ENCODE measurements at regions not wholly inside any gene's neighbourhood (a gene's known extent, or its start where the extent isn't known, plus 50 kb on each side); places are given as distances from the start of the nearest gene placed in this dataset.
"Not testable (repeated sequence)": the region's sequence is repeated elsewhere in the genome, so short reads cannot be mapped to it uniquely, and the experiment has no call there.

- Histone ChIP-seq H3K27ac (ENCODE audit: low read length) (no peak overlapping the region), H3K36me3 (ENCODE audit: insufficient read depth, low read depth, low read length) (no peaks in the 10 kb centered on the region), H3K9me3 (ENCODE audit: insufficient read depth, low read depth, low read length) (peaks cover 6% of the 10 kb centered on the region)
Observed at GRCh38 chr3:20302766-20303165, 116.8 kb upstream of the SGO1 start.

DNA sequence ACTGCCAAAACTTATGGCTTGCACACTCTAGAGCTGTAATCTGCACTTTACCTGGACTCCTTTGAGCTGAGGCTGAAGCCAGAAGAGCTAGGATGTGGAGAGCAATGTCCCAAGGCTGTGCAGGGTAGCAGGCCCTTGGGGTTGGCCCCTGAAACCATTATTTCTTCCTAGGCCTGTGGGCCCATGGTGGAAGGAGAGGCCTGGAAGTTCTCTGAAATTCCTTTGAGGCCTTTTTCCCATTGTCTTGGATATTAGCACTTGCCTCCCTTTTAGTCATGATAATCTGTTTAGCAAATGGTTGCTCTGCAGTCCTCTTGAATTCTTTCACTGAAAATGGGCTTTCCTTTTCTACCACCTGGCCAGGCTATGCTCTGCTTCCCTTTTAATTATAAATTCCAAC, 102.0 kb upstream of the SGO1 start:
- Histone ChIP-seq H3K27me3 (ENCODE audit: insufficient read depth, low read length) (no peaks in the 10 kb centered on the region), H3K4me3 (ENCODE audit: low read length) (no peak overlapping the region), H3K4me1 (ENCODE audit: insufficient read depth, low read length) (no peaks in the 10 kb centered on the region), H3K9ac (ENCODE audit: low read depth, low read length) (no peak overlapping the region), H3K36me3 (ENCODE audit: insufficient read depth, low read depth, low read length) (no peaks in the 10 kb centered on the region), H3K9me3 (ENCODE audit: insufficient read depth, low read depth, low read length) (peaks cover 8% of the 10 kb centered on the region; the same call in 1 of the 2 replicates), H3K27ac (ENCODE audit: low read length) (no peak overlapping the region)

More at GRCh38 chr3:20302766-20303165, 116.8 kb upstream of the SGO1 start:
- no peak overlapping the region for H3K4me3 ChIP-seq (ENCODE audit: low read length)
- H3K27me3 ChIP-seq (ENCODE audit: insufficient read depth, low read length) = no peaks in the 10 kb centered on the region
- no peaks in the 10 kb centered on the region for H3K4me1 ChIP-seq (ENCODE audit: insufficient read depth, low read length)
- no peak overlapping the region for H3K9ac ChIP-seq (ENCODE audit: low read depth, low read length)

GRCh38 chr3:20280257-20280656, 94.3 kb upstream of the SGO1 start:
- no peak overlapping the region for H3K4me3 ChIP-seq (ENCODE audit: low read length)
- H3K4me1 ChIP-seq (ENCODE audit: insufficient read depth, low read length) = peaks cover 3% of the 10 kb centered on the region; the same call in 1 of the 2 replicates
- H3K27me3 ChIP-seq (ENCODE audit: insufficient read depth, low read length) = no peaks in the 10 kb centered on the region

DNA sequence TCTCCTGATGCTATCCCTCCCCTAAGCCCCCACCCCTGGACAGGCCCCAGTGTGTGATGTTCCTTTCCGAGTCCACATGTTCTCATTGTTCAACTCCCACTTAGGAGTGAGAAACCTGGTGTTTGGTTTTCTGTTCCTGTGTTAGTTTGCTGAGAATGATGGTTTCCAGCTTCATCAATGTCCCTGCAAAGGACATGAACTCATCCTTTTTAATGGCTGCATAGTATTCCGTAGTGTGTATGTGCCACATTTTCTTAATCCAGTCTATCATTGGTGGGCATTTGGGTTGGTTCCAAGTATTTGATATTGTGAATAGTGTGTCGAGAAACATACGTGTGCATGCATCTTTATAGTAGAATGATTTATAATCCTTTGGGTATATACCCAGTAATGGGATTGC, 80.0 kb upstream of the SGO1 start:
- not testable (repeated sequence) for H3K9ac ChIP-seq (ENCODE audit: low read depth, low read length); H3K27me3 ChIP-seq (ENCODE audit: insufficient read depth, low read length); H3K4me1 ChIP-seq (ENCODE audit: insufficient read depth, low read length); H3K27ac ChIP-seq (ENCODE audit: low read length); H3K36me3 ChIP-seq (ENCODE audit: insufficient read depth, low read depth, low read length); H3K4me3 ChIP-seq (ENCODE audit: low read length)
- peaks cover 11% of the 10 kb centered on the region for H3K9me3 ChIP-seq (ENCODE audit: insufficient read depth, low read depth, low read length)

More at GRCh38 chr3:20280257-20280656, 94.3 kb upstream of the SGO1 start:
- H3K27ac ChIP-seq (ENCODE audit: low read length) = no peak overlapping the region
- peaks cover 11% of the 10 kb centered on the region for H3K9me3 ChIP-seq (ENCODE audit: insufficient read depth, low read depth, low read length)
- H3K9ac ChIP-seq (ENCODE audit: low read depth, low read length) = no peak overlapping the region
- H3K36me3 ChIP-seq (ENCODE audit: insufficient read depth, low read depth, low read length) = no peaks in the 10 kb centered on the region

GRCh38 chr3:20264900-20265567, 79.0 kb upstream of the SGO1 start:
- H3K9me3 ChIP-seq (ENCODE audit: insufficient read depth, low read depth, low read length) = peaks cover 11% of the 10 kb centered on the region
- H3K4me3 ChIP-seq (ENCODE audit: low read length) = no peak overlapping the region
- H3K4me1 ChIP-seq (ENCODE audit: insufficient read depth, low read length) = no peaks in the 10 kb centered on the region
- no peaks in the 10 kb centered on the region for H3K36me3 ChIP-seq (ENCODE audit: insufficient read depth, low read depth, low read length)
- H3K27ac ChIP-seq (ENCODE audit: low read length) = no peak overlapping the region
- no peaks in the 10 kb centered on the region for H3K27me3 ChIP-seq (ENCODE audit: insufficient read depth, low read length)
- no peak overlapping the region for H3K9ac ChIP-seq (ENCODE audit: low read depth, low read length)

DNA sequence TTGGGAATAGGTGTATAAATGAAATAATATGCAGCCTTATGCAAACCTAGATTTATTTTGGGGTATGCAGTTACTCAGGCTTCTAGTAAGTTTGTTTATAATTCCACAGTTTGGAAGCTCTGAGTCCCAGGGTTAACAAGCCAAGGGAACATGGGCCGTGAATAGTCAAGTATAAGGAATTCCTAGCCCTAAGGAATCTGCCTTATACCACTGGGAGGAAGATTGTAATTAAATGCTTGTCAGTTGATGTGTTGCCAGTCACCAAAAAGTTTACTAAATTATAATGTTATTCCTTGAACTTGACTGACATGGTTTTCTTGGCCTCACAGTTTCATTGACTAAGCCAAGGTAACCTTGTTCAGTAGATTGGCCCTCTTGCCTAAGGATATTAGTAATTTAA, 72.4 kb upstream of the SGO1 start:
- H3K9ac ChIP-seq (ENCODE audit: low read depth, low read length) = no peak overlapping the region
- H3K27ac ChIP-seq (ENCODE audit: low read length) = no peak overlapping the region
- no peaks in the 10 kb centered on the region for H3K9me3 ChIP-seq (ENCODE audit: insufficient read depth, low read depth, low read length)
- H3K4me3 ChIP-seq (ENCODE audit: low read length) = no peak overlapping the region
- H3K4me1 ChIP-seq (ENCODE audit: insufficient read depth, low read length) = no peaks in the 10 kb centered on the region
- H3K27me3 ChIP-seq (ENCODE audit: insufficient read depth, low read length) = no peaks in the 10 kb centered on the region
- no peaks in the 10 kb centered on the region for H3K36me3 ChIP-seq (ENCODE audit: insufficient read depth, low read depth, low read length)

GRCh38 chr3:20256144-20256543, 70.1 kb upstream of the SGO1 start:
- H3K9me3 ChIP-seq (ENCODE audit: insufficient read depth, low read depth, low read length) = no peaks in the 10 kb centered on the region
- H3K36me3 ChIP-seq (ENCODE audit: insufficient read depth, low read depth, low read length) = no peaks in the 10 kb centered on the region
- H3K4me3 ChIP-seq (ENCODE audit: low read length) = no peak overlapping the region
- peaks cover 5% of the 10 kb centered on the region; the same call in 1 of the 2 replicates for H3K4me1 ChIP-seq (ENCODE audit: insufficient read depth, low read length)
- no peaks in the 10 kb centered on the region for H3K27me3 ChIP-seq (ENCODE audit: insufficient read depth, low read length)
- no peak overlapping the region for H3K27ac ChIP-seq (ENCODE audit: low read length)
- no peak overlapping the region for H3K9ac ChIP-seq (ENCODE audit: low read depth, low read length)

DNA sequence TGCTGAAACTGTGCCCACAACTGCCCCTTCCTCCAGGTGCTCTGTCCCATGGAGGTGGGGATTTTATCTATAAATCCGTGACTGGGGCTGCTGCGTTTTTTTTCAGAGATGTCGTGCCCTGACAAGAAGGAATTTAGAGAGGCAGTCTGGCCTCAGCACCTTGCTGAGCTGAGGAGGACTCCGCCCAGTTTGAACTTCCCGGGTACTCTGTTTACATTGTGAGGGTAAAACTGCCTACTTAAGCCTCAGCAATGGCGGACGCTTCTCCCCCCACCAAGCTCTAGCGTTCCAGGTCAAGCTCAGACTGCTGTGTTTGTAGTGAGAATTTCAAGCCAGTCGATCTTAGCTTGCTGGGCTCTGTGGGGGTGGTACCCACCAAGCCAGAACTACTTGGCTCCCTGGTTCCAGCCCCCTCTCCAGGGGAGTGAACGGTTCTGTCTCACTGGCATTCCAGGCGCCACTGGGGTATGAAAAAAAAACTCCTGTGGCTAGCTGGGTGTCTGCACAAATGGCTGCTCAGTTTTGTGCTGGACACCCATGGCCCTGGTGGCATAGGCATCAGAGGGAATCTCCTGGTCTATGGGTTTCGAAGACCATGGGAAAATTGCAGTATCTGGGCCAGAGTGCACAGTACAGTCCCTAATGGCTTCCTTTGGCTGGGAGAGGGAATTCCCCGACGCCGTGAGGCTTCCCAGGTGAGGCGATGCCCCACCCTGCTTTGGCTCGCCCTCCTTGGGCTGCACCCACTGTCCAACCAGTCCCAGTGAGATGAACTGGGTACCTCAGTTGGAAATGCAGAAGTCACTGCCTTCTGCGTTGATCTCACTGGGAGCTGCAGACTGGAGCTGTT, 68.5 kb upstream of the SGO1 start:
- H3K27me3 ChIP-seq (ENCODE audit: insufficient read depth, low read length) = no peaks in the 10 kb centered on the region
- H3K4me3 ChIP-seq (ENCODE audit: low read length) = no peak overlapping the region
- H3K36me3 ChIP-seq (ENCODE audit: insufficient read depth, low read depth, low read length) = no peaks in the 10 kb centered on the region
- H3K27ac ChIP-seq (ENCODE audit: low read length) = no peak overlapping the region
- no peaks in the 10 kb centered on the region for H3K9me3 ChIP-seq (ENCODE audit: insufficient read depth, low read depth, low read length)
- no peak overlapping the region for H3K9ac ChIP-seq (ENCODE audit: low read depth, low read length)
- peaks cover 12% of the 10 kb centered on the region; the same call in 1 of the 2 replicates for H3K4me1 ChIP-seq (ENCODE audit: insufficient read depth, low read length)

DNA sequence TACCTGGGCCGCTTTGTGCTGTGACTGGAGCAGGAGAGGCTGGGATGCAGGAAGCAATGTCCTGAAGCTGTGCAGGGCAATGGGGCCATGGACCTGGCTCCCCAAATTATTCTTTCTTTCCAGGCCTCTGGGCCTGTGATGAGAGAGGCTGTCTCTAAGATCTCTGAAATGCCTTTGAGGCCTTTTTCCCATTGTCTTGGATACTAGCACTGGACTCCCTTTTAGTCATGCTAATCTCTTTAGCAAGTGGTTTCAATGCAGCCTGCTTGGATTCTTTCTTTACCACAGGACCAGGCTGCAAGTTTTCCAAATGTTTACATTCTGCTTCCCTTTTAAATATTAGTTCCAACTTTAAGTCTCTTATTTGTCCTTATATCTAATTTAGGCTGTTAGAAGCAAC, 64.8 kb upstream of the SGO1 start:
- Histone ChIP-seq H3K9ac (ENCODE audit: low read depth, low read length) (no peak overlapping the region), H3K27ac (ENCODE audit: low read length) (peak overlapping the region; percentile 29), H3K9me3 (ENCODE audit: insufficient read depth, low read depth, low read length) (no peaks in the 10 kb centered on the region), H3K4me3 (ENCODE audit: low read length) (no peak overlapping the region; the same call in 1 of the 2 replicates), H3K4me1 (ENCODE audit: insufficient read depth, low read length) (peaks cover 12% of the 10 kb centered on the region; the same call in 1 of the 2 replicates), H3K36me3 (ENCODE audit: insufficient read depth, low read depth, low read length) (no peaks in the 10 kb centered on the region), H3K27me3 (ENCODE audit: insufficient read depth, low read length) (no peaks in the 10 kb centered on the region)

GRCh38 chr3:20250314-20250713, 64.3 kb upstream of the SGO1 start:
- Histone ChIP-seq H3K27me3 (ENCODE audit: insufficient read depth, low read length) (no peaks in the 10 kb centered on the region), H3K9ac (ENCODE audit: low read depth, low read length) (no peak overlapping the region), H3K36me3 (ENCODE audit: insufficient read depth, low read depth, low read length) (no peaks in the 10 kb centered on the region), H3K9me3 (ENCODE audit: insufficient read depth, low read depth, low read length) (no peaks in the 10 kb centered on the region), H3K27ac (ENCODE audit: low read length) (peak overlapping the region; percentile 29), H3K4me1 (ENCODE audit: insufficient read depth, low read length) (peaks cover 12% of the 10 kb centered on the region; the same call in 1 of the 2 replicates), H3K4me3 (ENCODE audit: low read length) (no peak overlapping the region)

- Histone ChIP-seq H3K4me3 (ENCODE audit: low read length) (no peak overlapping the region), H3K27ac (ENCODE audit: low read length) (no peak overlapping the region), H3K4me1 (ENCODE audit: insufficient read depth, low read length) (peaks cover 12% of the 10 kb centered on the region; the same call in 1 of the 2 replicates), H3K9ac (ENCODE audit: low read depth, low read length) (no peak overlapping the region), H3K9me3 (ENCODE audit: insufficient read depth, low read depth, low read length) (no peaks in the 10 kb centered on the region), H3K27me3 (ENCODE audit: insufficient read depth, low read length) (no peaks in the 10 kb centered on the region), H3K36me3 (ENCODE audit: insufficient read depth, low read depth, low read length) (no peaks in the 10 kb centered on the region)
Observed at GRCh38 chr3:20246662-20247061, 60.7 kb upstream of the SGO1 start.

GRCh38 chr3:20245781-20246180, 59.8 kb upstream of the SGO1 start:
- no peak overlapping the region for H3K9ac ChIP-seq (ENCODE audit: low read depth, low read length)
- no peaks in the 10 kb centered on the region for H3K36me3 ChIP-seq (ENCODE audit: insufficient read depth, low read depth, low read length)
- H3K4me1 ChIP-seq (ENCODE audit: insufficient read depth, low read length) = peaks cover 5% of the 10 kb centered on the region; the same call in 1 of the 2 replicates
- no peaks in the 10 kb centered on the region for H3K9me3 ChIP-seq (ENCODE audit: insufficient read depth, low read depth, low read length)
- H3K27ac ChIP-seq (ENCODE audit: low read length) = no peak overlapping the region
- H3K4me3 ChIP-seq (ENCODE audit: low read length) = no peak overlapping the region
- no peaks in the 10 kb centered on the region for H3K27me3 ChIP-seq (ENCODE audit: insufficient read depth, low read length)

Data from iPS-20b (cell line).